Prostate gland (tissue), 2 donors: ENCODE measurements at regions not wholly inside any gene's neighbourhood (a gene's known extent, or its start where the extent isn't known, plus 50 kb on each side); places are given as distances from the start of the nearest gene placed in this dataset.
A peak's percentile ranks its signal among the peaks of the same experiment; 100 is the strongest.

Experiments used
- CTCF ChIP-seq, 4 experiments: fragments of 200-600 bp in 2 of 4; fragments of 450-650 bp in 2 of 4; sonication (generic) in 2 of 4; IDR thresholded peaks; 1 replicate in 3 of 4; 2 replicates in 1 of 4; pipeline ENCODE4 v1.5.1; 2016 to 2019; ENCODE audit warnings: antibody characterized with exemption in 4 of 4, mild to moderate bottlenecking in 2 of 4, moderate library complexity in 2 of 4
- POLR2A ChIP-seq: fragments of 450-650 bp; IDR thresholded peaks from one replicate; pipeline ENCODE4 v1.6.1; 2016; ENCODE audit warnings: antibody characterized with exemption, mild to moderate bottlenecking
- POLR2AphosphoS5 ChIP-seq: sonication (generic); formaldehyde crosslinking; IDR thresholded peaks from one replicate; pipeline ENCODE4 v1.6.1; 2017; ENCODE audit warnings: antibody characterized with exemption

GRCh38 chr6:131459005-131459404 is 114.0 kb upstream of the ARG1 start:
- TF ChIP-seq CTCF (IDR thresholded peaks at IDR 0.05) (no peak), POLR2A (no peak), POLR2AphosphoS5 (peak; percentile 61)
